Limb (tissue), 2 donors: ENCODE measurements at regions not wholly inside any gene's neighbourhood (a gene's known extent, or its start where the extent isn't known, plus 50 kb on each side); places are given as distances from the start of the nearest gene placed in this dataset.

ENCODE experiments used
- DNase-seq, 2 donors: peaks; one replicate each; pipeline ENCODE4 v3.0.0-alpha.2; 2016; ENCODE audit errors: extremely low spot score in 2 of 2

GRCh38 chr4:147409350-147409749 is 71.5 kb upstream of the EDNRA start:
- no peak for DNase-seq

DNA sequence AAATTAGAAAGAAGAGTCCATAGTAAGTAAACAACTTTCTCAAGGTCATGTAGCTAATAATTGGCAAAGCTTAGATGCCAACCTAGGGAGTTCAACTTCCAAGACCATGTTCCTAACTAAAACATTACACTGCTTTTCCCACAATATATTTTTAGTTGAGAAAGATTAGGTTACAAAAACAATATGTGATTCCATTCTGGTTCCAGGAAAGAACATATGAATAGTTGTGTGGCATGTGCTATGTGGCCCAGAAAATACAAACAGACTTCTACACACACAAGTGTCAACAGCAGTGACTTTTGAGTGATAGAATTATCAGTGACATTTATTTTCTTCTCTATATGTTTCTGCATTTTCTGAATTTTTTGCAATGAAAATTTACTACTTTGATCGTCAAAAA is 62.7 kb upstream of the EDNRA start:
- DNase-seq: no peak

DNA sequence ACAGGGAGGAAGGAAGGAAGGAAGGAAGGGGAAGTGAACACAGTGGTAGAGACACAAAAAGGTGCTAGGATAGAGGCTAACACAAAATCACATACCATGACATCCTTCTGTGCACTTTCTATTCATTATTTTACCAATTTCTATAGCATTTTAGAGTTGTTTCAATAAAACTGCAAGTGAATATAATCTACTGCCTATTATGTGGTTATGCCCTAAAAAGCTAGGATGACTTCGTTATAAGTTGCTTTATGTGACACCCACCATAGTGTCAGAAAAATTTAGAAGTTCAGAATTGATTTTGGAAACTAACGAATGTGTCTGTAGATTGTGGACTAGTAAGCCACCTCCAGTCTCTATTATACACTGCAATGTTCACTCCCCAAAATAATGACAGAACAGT is 59.4 kb upstream of the EDNRA start:
- DNase-seq: no peak

DNA sequence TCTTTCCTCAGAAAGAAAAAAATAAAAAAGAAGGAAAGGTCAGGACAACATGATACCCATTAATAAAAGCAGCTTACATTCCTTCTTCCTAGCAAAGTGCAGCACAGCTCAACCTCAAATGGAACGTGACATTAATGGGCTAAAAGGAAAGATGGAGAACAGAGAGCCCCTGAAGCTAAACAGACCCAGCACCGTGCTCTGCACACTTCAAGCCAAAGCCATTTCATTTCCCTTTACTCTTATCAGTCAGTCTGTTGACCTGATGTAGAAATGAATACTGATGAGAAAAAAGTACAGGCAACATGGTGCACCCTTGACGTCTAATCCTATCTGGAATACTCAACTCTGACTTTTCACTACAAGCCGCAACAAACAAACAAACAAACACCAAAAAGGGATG is 57.7 kb upstream of the EDNRA start:
- no peak for DNase-seq

DNA sequence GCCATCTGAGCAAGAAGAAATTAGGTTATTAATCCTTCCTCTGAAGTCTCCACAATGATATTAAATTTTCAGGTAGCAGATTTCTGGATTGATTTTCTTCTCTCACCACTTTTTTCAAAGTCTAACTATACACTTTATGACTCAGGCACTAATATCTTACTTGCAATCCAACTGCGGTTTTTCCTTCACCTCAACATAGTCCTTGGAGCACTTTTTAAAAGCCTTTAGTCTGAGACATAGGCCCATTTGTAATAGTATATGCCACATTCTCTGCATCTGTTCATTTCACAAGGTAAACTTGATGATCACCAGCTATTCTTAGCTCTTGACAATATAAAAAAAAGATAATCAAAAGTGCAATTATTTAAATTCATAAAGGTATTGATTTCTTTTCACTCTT is 55.9 kb upstream of the EDNRA start:
- DNase-seq: no peak

- DNase-seq: no peak
These were observed 52.3 kb upstream of the EDNRA start for GRCh38 chr4:147428583-147428982.

DNA sequence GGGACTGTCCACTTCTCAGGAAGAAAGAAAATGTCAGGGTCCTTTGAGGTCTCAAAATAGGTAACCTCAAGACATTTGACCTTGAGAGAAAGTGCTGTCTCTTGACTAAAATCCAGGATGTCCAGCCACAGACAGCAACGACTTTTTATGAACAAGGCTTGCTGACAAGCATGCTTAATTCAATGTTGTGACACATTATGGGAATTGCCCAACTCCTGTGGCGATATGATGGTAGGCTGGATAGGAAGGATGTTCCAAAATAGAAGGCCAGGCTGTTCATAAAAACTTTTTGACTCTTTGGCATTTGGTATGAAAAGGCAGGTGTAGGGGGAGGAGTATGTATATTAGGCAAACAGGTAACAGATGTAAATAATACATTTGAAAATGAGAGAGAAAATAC is 50.8 kb upstream of the EDNRA start:
- DNase-seq: no peak
